ENCODE measurements at regions not wholly inside any gene's neighbourhood (a gene's known extent, or its start where the extent isn't known, plus 50 kb on each side); places are given as distances from the start of the nearest gene placed in this dataset.

GRCh38 chr6:137660296-137660731 lies 166.1 kb upstream of the OLIG3 start:
- Histone ChIP-seq H3K27me3 (ENCODE audit: insufficient read depth, poor library complexity, severe bottlenecking) (no peaks in the 10 kb centered on the region), H3K4me3 (replicated peaks; ENCODE audit: insufficient read depth, low read length) (no peak overlapping the region), H3K27ac (replicated peaks) (no peak overlapping the region)
- no peak for DNase-seq (ENCODE audit: low read depth in 1 of 2, low spot score in 1 of 2)
- no peak for TF ChIP-seq GABPA (IDR thresholded peaks at IDR 0.05; ENCODE audit: low read depth)
- TF ChIP-seq POLR2AphosphoS5 (IDR thresholded peaks at IDR 0.05; ENCODE audit: low read depth): no peak
- TF ChIP-seq REST (IDR thresholded peaks at IDR 0.05; ENCODE audit: insufficient replicate concordance, low read depth): no peak
- TF ChIP-seq, protein P1, sequence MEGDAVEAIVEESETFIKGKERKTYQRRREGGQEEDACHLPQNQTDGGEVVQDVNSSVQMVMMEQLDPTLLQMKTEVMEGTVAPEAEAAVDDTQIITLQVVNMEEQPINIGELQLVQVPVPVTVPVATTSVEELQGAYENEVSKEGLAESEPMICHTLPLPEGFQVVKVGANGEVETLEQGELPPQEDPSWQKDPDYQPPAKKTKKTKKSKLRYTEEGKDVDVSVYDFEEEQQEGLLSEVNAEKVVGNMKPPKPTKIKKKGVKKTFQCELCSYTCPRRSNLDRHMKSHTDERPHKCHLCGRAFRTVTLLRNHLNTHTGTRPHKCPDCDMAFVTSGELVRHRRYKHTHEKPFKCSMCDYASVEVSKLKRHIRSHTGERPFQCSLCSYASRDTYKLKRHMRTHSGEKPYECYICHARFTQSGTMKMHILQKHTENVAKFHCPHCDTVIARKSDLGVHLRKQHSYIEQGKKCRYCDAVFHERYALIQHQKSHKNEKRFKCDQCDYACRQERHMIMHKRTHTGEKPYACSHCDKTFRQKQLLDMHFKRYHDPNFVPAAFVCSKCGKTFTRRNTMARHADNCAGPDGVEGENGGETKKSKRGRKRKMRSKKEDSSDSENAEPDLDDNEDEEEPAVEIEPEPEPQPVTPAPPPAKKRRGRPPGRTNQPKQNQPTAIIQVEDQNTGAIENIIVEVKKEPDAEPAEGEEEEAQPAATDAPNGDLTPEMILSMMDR (IDR thresholded peaks at IDR 0.05; ENCODE audit: insufficient read depth, low read length): no peak
- no peak for TF ChIP-seq SPI1 (IDR thresholded peaks at IDR 0.05; ENCODE audit: borderline replicate concordance, low read depth)

GRCh38 chr6:137661601-137662000 lies 167.4 kb upstream of the OLIG3 start:
- H3K27ac ChIP-seq (replicated peaks): no peak overlapping the region
- peak in 1 of 2 experiments; percentile 41 for DNase-seq (ENCODE audit: low read depth in 1 of 2, low spot score in 1 of 2)
- TF ChIP-seq, protein P1 (IDR thresholded peaks at IDR 0.05; ENCODE audit: insufficient read depth, low read length): peak; percentile 22
- no peak for TF ChIP-seq REST (IDR thresholded peaks at IDR 0.05; ENCODE audit: insufficient replicate concordance, low read depth)
- no peaks in the 10 kb centered on the region for H3K27me3 ChIP-seq (ENCODE audit: insufficient read depth, poor library complexity, severe bottlenecking)
- H3K4me3 ChIP-seq (replicated peaks; ENCODE audit: insufficient read depth, low read length): no peak overlapping the region

- TF ChIP-seq POLR2AphosphoS5 (IDR thresholded peaks at IDR 0.05; ENCODE audit: low read depth): no peak
- TF ChIP-seq, protein P1 (IDR thresholded peaks at IDR 0.05; ENCODE audit: insufficient read depth, low read length): no peak
- H3K4me3 ChIP-seq (replicated peaks; ENCODE audit: insufficient read depth, low read length): no peak overlapping the region
- H3K27ac ChIP-seq (replicated peaks): no peak overlapping the region
- no peak for DNase-seq (ENCODE audit: low read depth in 1 of 2, low spot score in 1 of 2)
- no peaks in the 10 kb centered on the region for H3K27me3 ChIP-seq (ENCODE audit: insufficient read depth, poor library complexity, severe bottlenecking)
Measured at GRCh38 chr6:137664183-137664582, 170.0 kb upstream of the OLIG3 start.

GRCh38 chr6:137665342-137665934 lies 171.2 kb upstream of the OLIG3 start:
- DNase-seq (ENCODE audit: low read depth in 1 of 2, low spot score in 1 of 2): no peak
- Histone ChIP-seq H3K27ac (replicated peaks) (no peak overlapping the region), H3K4me3 (replicated peaks; ENCODE audit: insufficient read depth, low read length) (no peak overlapping the region)

More at GRCh38 chr6:137665342-137665934, 171.2 kb upstream of the OLIG3 start:
- TF ChIP-seq GABPA (IDR thresholded peaks at IDR 0.05; ENCODE audit: low read depth) (no peak), SPI1 (IDR thresholded peaks at IDR 0.05; ENCODE audit: borderline replicate concordance, low read depth) (no peak), POLR2AphosphoS5 (IDR thresholded peaks at IDR 0.05; ENCODE audit: low read depth) (no peak), REST (IDR thresholded peaks at IDR 0.05; ENCODE audit: insufficient replicate concordance, low read depth) (no peak)
- TF ChIP-seq, protein P1 (IDR thresholded peaks at IDR 0.05; ENCODE audit: insufficient read depth, low read length): no peak
- H3K27me3 ChIP-seq (ENCODE audit: insufficient read depth, poor library complexity, severe bottlenecking): no peaks in the 10 kb centered on the region

Data from HL-60 (cell line).